ENCODE measurements at regions not wholly inside any gene's neighbourhood (a gene's known extent, or its start where the extent isn't known, plus 50 kb on each side); places are given as distances from the start of the nearest gene placed in this dataset.
A peak's percentile ranks its signal among the peaks of the same experiment; 100 is the strongest.

DNA sequence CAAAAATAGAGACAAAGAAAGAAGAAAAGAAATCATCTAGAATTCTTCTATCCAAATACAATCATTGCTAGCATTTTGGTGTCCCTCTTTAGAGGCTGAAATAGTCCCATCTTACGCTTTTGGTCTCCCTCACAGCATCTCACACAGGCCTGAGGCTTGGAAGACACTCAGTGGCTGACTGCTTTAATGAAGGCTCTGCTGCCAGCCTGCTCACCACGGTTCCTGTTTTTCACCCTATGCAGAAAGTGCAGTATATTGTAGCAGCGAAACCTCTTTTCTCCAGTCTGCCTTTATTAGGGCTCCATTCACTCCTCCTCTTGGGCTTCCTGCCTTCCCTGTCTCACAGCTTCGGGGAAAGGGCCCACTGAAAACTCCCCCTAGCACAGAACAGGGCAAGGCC, 102.2 kb downstream of the JCAD start:
- Histone ChIP-seq H3K4me1 (ENCODE audit: control insufficient read depth in 1 of 2, insufficient read depth in 2 of 2, low read depth in 1 of 2, low read length in 1 of 2) (peaks cover 0 to 8% of the 10 kb centered on the region in 2 experiments; a peak in 2 of 4 replicates), H3K9me3 (no peaks in the 10 kb centered on the region), H3F3A (replicated peaks; ENCODE audit: insufficient read depth) (no peaks in the 10 kb centered on the region), H3K9me2 (no peaks in the 10 kb centered on the region), H3K36me3 (replicated peaks in 1 of 2; ENCODE audit: control insufficient read depth in 1 of 2, insufficient read depth in 2 of 2, low read length in 1 of 2) (no peaks in the 10 kb centered on the region), H4K20me1 (ENCODE audit: insufficient read depth) (no peaks in the 10 kb centered on the region), H3K4me2 (no peak overlapping the region), H3K79me2 (ENCODE audit: insufficient read depth) (no peaks in the 10 kb centered on the region), H2AFZ (ENCODE audit: low read depth) (no peak overlapping the region), H3K27me3 (ENCODE audit: insufficient read depth) (no peaks in the 10 kb centered on the region), H3K9ac (no peak overlapping the region), H3K27ac (ENCODE audit: low read depth in 2 of 2, low read length in 1 of 2) (peak overlapping the region; percentile 20 to 43; a peak in 1 of 4 replicates), H3K4me3 (ENCODE audit: low read depth in 2 of 2, low read length in 1 of 2) (no peak overlapping the region)
- CTCF ChIA-PET, result interaction anchor here (0.6 kb wide), 1 partner anchor 1390 kb away, joined by 3 read pairs; no protein-coding TSS in a partner anchor
- no peak for DNase-seq
- POLR2A ChIA-PET, result no interaction called here
- WGBS (ENCODE audit: low lambda C conversion rate), result 73% methylated on average over 4 of the region's 4 CpGs
- TF ChIP-seq TCF12 (IDR thresholded peaks at IDR 0.05) (no peak), GATA2 (CRISPR knock-in tag; IDR thresholded peaks at IDR 0.05) (no peak), MXI1 (IDR thresholded peaks at IDR 0.05; ENCODE audit: low read depth, low read length) (no peak), RXRA (IDR thresholded peaks at IDR 0.05; ENCODE audit: borderline replicate concordance, low read depth) (no peak), RFX5 (IDR thresholded peaks at IDR 0.05; ENCODE audit: low read length) (no peak), GABPA (IDR thresholded peaks at IDR 0.05; ENCODE audit: low read depth) (no peak), NRF1 (IDR thresholded peaks at IDR 0.05; ENCODE audit: low read depth, low read length) (no peak), YY1 (IDR thresholded peaks at IDR 0.05; ENCODE audit: low read depth) (no peak), FOXM1 (IDR thresholded peaks at IDR 0.05; ENCODE audit: low read depth) (no peak), EZH2phosphoT487 (IDR thresholded peaks at IDR 0.05; ENCODE audit: borderline replicate concordance, low read depth) (no peak), TEAD4 (IDR thresholded peaks at IDR 0.05; ENCODE audit: borderline replicate concordance, insufficient read depth) (no peak), CHD2 (IDR thresholded peaks at IDR 0.05; ENCODE audit: low read length, partially characterized antibody) (no peak), EP300 (IDR thresholded peaks at IDR 0.05; ENCODE audit: borderline replicate concordance in 1 of 2, low read depth in 1 of 2, low read length in 1 of 2) (no peak), FOXJ3 (CRISPR knock-in tag; IDR thresholded peaks at IDR 0.05) (no peak), FOSL2 (IDR thresholded peaks at IDR 0.05; ENCODE audit: borderline replicate concordance, low read depth) (no peak), TAF1 (IDR thresholded peaks at IDR 0.05; ENCODE audit: borderline replicate concordance, low read depth, low read length) (no peak)
- TF ChIP-seq, protein P1, sequence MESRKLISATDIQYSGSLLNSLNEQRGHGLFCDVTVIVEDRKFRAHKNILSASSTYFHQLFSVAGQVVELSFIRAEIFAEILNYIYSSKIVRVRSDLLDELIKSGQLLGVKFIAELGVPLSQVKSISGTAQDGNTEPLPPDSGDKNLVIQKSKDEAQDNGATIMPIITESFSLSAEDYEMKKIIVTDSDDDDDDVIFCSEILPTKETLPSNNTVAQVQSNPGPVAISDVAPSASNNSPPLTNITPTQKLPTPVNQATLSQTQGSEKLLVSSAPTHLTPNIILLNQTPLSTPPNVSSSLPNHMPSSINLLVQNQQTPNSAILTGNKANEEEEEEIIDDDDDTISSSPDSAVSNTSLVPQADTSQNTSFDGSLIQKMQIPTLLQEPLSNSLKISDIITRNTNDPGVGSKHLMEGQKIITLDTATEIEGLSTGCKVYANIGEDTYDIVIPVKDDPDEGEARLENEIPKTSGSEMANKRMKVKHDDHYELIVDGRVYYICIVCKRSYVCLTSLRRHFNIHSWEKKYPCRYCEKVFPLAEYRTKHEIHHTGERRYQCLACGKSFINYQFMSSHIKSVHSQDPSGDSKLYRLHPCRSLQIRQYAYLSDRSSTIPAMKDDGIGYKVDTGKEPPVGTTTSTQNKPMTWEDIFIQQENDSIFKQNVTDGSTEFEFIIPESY (IDR thresholded peaks at IDR 0.05; ENCODE audit: borderline replicate concordance, low read depth), result no peak
- TF ChIP-seq, protein P2, sequence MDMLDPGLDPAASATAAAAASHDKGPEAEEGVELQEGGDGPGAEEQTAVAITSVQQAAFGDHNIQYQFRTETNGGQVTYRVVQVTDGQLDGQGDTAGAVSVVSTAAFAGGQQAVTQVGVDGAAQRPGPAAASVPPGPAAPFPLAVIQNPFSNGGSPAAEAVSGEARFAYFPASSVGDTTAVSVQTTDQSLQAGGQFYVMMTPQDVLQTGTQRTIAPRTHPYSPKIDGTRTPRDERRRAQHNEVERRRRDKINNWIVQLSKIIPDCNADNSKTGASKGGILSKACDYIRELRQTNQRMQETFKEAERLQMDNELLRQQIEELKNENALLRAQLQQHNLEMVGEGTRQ (IDR thresholded peaks at IDR 0.05; ENCODE audit: borderline replicate concordance, low read depth, low read length), result no peak
- TF ChIP-seq, protein P3, sequence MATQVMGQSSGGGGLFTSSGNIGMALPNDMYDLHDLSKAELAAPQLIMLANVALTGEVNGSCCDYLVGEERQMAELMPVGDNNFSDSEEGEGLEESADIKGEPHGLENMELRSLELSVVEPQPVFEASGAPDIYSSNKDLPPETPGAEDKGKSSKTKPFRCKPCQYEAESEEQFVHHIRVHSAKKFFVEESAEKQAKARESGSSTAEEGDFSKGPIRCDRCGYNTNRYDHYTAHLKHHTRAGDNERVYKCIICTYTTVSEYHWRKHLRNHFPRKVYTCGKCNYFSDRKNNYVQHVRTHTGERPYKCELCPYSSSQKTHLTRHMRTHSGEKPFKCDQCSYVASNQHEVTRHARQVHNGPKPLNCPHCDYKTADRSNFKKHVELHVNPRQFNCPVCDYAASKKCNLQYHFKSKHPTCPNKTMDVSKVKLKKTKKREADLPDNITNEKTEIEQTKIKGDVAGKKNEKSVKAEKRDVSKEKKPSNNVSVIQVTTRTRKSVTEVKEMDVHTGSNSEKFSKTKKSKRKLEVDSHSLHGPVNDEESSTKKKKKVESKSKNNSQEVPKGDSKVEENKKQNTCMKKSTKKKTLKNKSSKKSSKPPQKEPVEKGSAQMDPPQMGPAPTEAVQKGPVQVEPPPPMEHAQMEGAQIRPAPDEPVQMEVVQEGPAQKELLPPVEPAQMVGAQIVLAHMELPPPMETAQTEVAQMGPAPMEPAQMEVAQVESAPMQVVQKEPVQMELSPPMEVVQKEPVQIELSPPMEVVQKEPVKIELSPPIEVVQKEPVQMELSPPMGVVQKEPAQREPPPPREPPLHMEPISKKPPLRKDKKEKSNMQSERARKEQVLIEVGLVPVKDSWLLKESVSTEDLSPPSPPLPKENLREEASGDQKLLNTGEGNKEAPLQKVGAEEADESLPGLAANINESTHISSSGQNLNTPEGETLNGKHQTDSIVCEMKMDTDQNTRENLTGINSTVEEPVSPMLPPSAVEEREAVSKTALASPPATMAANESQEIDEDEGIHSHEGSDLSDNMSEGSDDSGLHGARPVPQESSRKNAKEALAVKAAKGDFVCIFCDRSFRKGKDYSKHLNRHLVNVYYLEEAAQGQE (IDR thresholded peaks at IDR 0.05; ENCODE audit: low read depth, low read length), result no peak
- TF ChIP-seq, protein P4, sequence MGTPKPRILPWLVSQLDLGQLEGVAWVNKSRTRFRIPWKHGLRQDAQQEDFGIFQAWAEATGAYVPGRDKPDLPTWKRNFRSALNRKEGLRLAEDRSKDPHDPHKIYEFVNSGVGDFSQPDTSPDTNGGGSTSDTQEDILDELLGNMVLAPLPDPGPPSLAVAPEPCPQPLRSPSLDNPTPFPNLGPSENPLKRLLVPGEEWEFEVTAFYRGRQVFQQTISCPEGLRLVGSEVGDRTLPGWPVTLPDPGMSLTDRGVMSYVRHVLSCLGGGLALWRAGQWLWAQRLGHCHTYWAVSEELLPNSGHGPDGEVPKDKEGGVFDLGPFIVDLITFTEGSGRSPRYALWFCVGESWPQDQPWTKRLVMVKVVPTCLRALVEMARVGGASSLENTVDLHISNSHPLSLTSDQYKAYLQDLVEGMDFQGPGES (IDR thresholded peaks at IDR 0.05; ENCODE audit: low read depth, low read length), result no peak

Data from SK-N-SH (cell line).